Activated CD8-positive, alpha-beta T cell treated with anti-CD3 and anti-CD28 coated beads for 36 hours (primary cell): ENCODE measurements at regions not wholly inside any gene's neighbourhood (a gene's known extent, or its start where the extent isn't known, plus 50 kb on each side); places are given as distances from the start of the nearest gene placed in this dataset.

Source experiments
- ATAC-seq: fragments of 200-7000 bp; cut with Tn5 transposase; one replicate; pipeline ENCODE4 v1.10.0; 2021; ENCODE audit warnings: mild to moderate bottlenecking, moderate library complexity
- CTCF ChIA-PET: fragments of 350-600 bp; sonication (Branson Sonifier 250); formaldehyde crosslinking; loops from one replicate; lab custom pipeline; 2021; ENCODE audit warnings: antibody characterized with exemption; lab: Charles Lee
- POLR2A ChIA-PET: fragments of 350-600 bp; sonication (Branson Sonifier 250); formaldehyde crosslinking; loops from one replicate; lab custom pipeline; 2021; ENCODE audit warnings: antibody characterized with exemption; lab: Charles Lee
- DNase-seq: peaks from one replicate; pipeline ENCODE4 v3.0.0-alpha.2; 2020
- H3K27ac Mint-ChIP-seq: one replicate; pipeline ENCODE4 v1.8.0; 2021; ENCODE audit warnings: mild to moderate bottlenecking, mixed read lengths
- H3K27me3 Mint-ChIP-seq: one replicate; pipeline ENCODE4 v1.8.0; 2021; ENCODE audit warnings: mixed read lengths
- H3K36me3 Mint-ChIP-seq: one replicate; pipeline ENCODE4 v1.8.0; 2021; ENCODE audit warnings: low read depth, mixed read lengths
- H3K4me1 Mint-ChIP-seq: one replicate; pipeline ENCODE4 v1.8.0; 2021; ENCODE audit warnings: low read depth, mixed read lengths
- H3K4me3 Mint-ChIP-seq: one replicate; pipeline ENCODE4 v1.8.0; 2021; ENCODE audit warnings: mild to moderate bottlenecking, moderate library complexity, mixed read lengths
- H3K9me3 Mint-ChIP-seq: one replicate; pipeline ENCODE4 v1.8.0; 2021; ENCODE audit warnings: mixed read lengths
- CTCF ChIP-seq: fragments of 200-600 bp; IDR thresholded peaks from one replicate; pipeline ENCODE4 v1.8.0; 2022; ENCODE audit warnings: antibody characterized with exemption, mild to moderate bottlenecking
- intact Hi-C: fragments of 100-400 bp; cut with micrococcal nuclease; formaldehyde crosslinking; loops from one replicate; pipeline ENCODE4 v1.10.0; 2022

GRCh38 chr6:101224751-101225150 lies 168.8 kb upstream of the GRIK2 start:
- Mint-ChIP-seq H3K4me1 (no peaks in the 10 kb centered on the region), H3K36me3 (no peaks in the 10 kb centered on the region), H3K4me3 (no peak overlapping the region), H3K27ac (no peak overlapping the region), H3K27me3 (no peaks in the 10 kb centered on the region), H3K9me3 (peaks cover 3% of the 10 kb centered on the region)
- ATAC-seq (no peak), DNase-seq (no peak)
- intact Hi-C loops: no loop called here
- POLR2A ChIA-PET: no interaction called here
- CTCF ChIA-PET: no interaction called here
- no peak for TF ChIP-seq CTCF

GRCh38 chr6:101226677-101227135 lies 166.8 kb upstream of the GRIK2 start:
- H3K4me1 Mint-ChIP-seq: no peaks in the 10 kb centered on the region
- no peak overlapping the region for H3K27ac Mint-ChIP-seq
- DNase-seq (peak; percentile 56), ATAC-seq (no peak)
- no peak overlapping the region for H3K4me3 Mint-ChIP-seq
- POLR2A ChIA-PET: no interaction called here
- CTCF ChIA-PET: interaction anchor here (1.2 kb wide), 1 partner anchor 18 kb away, joined by 3 read pairs; no protein-coding TSS in a partner anchor
- intact Hi-C loops: no loop called here
- H3K36me3 Mint-ChIP-seq: no peaks in the 10 kb centered on the region
- H3K27me3 Mint-ChIP-seq: no peaks in the 10 kb centered on the region
- H3K9me3 Mint-ChIP-seq: peaks cover 3% of the 10 kb centered on the region
- TF ChIP-seq CTCF: no peak

- ATAC-seq (no peak), DNase-seq (no peak)
- no peaks in the 10 kb centered on the region for H3K36me3 Mint-ChIP-seq
- intact Hi-C loops: no loop called here
- H3K9me3 Mint-ChIP-seq: peaks cover 1% of the 10 kb centered on the region
- CTCF ChIA-PET: no interaction called here
- H3K4me1 Mint-ChIP-seq: no peaks in the 10 kb centered on the region
- H3K4me3 Mint-ChIP-seq: no peak overlapping the region
- POLR2A ChIA-PET: no interaction called here
- H3K27me3 Mint-ChIP-seq: no peaks in the 10 kb centered on the region
- TF ChIP-seq CTCF: no peak
- H3K27ac Mint-ChIP-seq: no peak overlapping the region
Measured at GRCh38 chr6:101230866-101231265, 162.6 kb upstream of the GRIK2 start.

GRCh38 chr6:101231606-101232235 lies 161.8 kb upstream of the GRIK2 start:
- Mint-ChIP-seq H3K27me3 (no peaks in the 10 kb centered on the region), H3K4me3 (no peak overlapping the region), H3K27ac (no peak overlapping the region), H3K36me3 (no peaks in the 10 kb centered on the region), H3K4me1 (no peaks in the 10 kb centered on the region), H3K9me3 (no peaks in the 10 kb centered on the region)
- DNase-seq: no peak
- intact Hi-C loops: no loop called here
- ChIA-PET POLR2A (no interaction called here), CTCF (no interaction called here)
- no peak for TF ChIP-seq CTCF
- no peak for ATAC-seq

GRCh38 chr6:101232961-101233360 lies 160.5 kb upstream of the GRIK2 start:
- no peaks in the 10 kb centered on the region for H3K27me3 Mint-ChIP-seq
- H3K4me1 Mint-ChIP-seq: no peaks in the 10 kb centered on the region
- no peak overlapping the region for H3K4me3 Mint-ChIP-seq
- H3K9me3 Mint-ChIP-seq: no peaks in the 10 kb centered on the region
- ATAC-seq (no peak), DNase-seq (no peak)
- intact Hi-C loops: no loop called here
- TF ChIP-seq CTCF: no peak
- no peaks in the 10 kb centered on the region for H3K36me3 Mint-ChIP-seq
- POLR2A ChIA-PET: no interaction called here
- CTCF ChIA-PET: no interaction called here
- H3K27ac Mint-ChIP-seq: no peak overlapping the region
